ENCODE measurements at regions not wholly inside any gene's neighbourhood (a gene's known extent, or its start where the extent isn't known, plus 50 kb on each side); places are given as distances from the start of the nearest gene placed in this dataset.

DNA sequence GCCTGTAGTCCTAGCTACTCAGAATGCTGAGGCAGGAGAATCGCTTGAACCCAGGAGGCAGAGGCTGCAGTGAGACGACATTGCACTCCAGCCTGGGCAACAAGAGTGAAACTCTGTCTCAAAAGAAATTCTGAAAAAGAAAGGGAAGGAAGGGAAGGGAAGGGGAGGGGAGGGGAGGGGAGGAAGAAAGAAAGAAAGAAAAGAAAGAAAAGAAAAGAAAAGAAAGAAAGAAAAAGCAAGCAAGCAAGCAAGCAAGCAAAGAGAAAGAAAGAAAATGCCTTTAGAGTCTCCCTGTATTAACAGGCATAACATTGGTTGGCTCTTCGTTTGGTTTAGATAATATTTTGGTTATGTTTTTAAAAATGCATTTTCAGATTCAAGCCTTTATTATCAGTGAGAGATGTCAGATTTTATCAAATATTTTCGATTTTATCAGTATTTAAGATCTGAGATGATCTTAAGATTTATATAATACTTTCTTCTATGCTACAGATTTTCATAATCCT lies 281.1 kb downstream of the NPIPA8 start:
- no peak for DNase-seq (ENCODE audit: low spot score)

DNA sequence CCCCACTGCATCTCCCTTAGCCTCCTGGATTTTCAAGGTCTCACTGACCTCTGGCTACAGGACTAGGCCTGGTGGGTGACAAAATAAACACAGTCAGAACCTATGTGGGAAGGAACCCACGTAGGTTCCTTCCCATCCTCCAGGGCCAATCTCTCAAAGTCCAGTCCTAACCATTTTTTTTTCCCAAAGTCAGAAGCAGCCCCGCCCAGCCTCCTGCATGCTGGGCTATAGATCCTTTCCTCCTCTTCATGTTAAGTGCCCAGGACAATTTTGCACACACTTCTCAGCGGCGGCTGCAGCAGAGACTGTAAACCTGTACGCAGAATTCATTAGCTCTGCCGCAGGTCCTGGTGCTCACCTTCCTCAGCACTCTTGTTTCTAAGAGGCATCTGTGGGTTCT lies 285.8 kb downstream of the NPIPA8 start:
- no peak for DNase-seq (ENCODE audit: low spot score)

DNA sequence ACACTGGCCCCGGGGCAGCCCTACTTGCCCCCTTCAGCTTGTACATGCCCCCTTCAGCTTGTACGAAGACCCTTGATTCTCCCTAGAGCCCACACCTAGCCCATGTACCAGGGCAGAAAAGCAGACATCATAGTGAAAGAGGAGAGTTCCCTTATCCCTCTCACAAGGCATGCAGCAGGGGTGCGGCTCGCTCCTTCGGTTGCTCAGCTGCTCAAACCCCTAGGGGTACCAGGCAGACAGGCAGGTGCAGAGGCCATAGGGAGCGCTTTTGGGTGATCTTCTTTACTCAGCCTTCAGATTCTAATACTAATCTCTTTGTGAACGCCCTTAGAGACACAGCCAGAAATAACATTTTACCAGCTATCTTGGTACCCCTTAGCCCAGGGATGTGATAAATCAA lies 286.3 kb downstream of the NPIPA8 start:
- DNase-seq (ENCODE audit: low spot score) = no peak

DNA sequence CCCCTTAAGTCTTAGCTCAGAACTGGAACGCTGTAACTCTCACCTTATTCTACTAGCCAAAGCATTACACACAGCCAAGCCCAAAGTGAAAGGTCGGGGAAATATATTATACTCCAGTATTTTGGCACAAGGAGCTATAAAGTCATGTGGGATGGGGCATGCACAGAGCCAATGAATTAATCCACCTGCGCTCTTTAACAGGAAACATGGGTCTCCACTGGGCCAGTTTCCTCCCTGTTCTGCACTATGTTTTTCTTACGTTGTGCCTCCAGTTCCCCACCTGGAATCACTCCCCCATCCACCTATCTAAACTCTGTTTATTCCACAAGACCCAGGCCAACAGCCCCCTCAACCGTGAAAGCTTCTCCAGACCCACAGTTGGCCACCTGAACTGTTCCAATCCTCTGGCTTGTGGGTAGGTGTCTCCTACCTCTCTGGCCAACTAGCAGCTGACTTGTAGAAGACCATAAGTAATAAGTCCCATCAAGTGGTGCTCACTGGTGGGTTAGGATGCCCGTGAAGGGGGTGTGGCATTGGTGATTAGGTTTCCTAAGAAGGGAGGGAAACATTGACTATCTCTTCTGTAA lies 286.9 kb downstream of the NPIPA8 start:
- DNase-seq (ENCODE audit: low spot score) = no peak

DNA sequence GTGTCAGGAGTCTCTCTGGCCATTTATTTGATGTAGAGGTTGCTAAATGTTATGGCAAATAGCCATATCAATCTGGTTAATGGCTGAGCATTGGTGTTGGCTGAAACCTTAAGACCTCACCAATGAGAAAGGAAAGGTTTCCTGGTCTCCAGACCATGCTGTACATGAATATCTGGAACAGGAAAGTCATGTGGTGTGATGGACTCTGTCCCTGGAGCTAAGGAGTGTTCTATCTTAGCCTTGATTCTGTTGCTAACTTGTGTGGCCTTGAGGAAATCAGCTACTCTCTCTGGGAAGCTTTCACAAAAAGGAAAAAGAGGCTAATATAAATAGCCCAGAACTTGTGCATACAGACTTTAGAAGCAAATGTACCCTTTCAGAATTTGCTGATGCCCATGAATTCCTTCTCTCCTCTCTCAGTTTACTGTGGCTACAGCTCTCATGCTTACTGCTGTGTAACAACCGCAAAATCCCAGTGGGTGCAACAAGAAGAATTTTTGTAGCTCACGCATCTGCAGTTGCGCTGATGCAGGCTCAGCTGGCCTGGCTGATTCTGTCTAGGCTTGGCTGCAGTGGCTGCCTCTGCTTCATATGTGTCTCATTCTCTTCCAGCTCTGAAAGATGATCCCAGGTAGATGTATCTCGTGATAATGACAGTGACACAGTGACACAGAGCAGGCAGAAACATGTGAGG lies 287.5 kb downstream of the NPIPA8 start:
- DNase-seq (ENCODE audit: low spot score) = no peak

DNA sequence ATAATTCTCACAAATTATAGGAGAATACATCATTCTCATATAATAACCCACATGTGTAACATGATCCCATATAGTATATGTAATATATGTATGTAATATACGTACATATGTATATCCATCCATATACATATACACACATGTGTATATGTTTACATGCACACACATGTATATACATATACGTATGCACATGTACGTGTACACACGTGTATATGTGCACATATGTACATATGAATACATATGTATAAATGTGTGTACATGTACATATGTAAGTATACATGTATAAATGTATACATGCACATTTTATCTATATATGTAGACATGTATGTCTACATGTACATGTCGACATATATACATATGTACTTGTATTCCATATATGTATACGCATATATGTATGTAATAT lies 288.8 kb downstream of the NPIPA8 start:
- no peak for DNase-seq (ENCODE audit: low spot score)

DNA sequence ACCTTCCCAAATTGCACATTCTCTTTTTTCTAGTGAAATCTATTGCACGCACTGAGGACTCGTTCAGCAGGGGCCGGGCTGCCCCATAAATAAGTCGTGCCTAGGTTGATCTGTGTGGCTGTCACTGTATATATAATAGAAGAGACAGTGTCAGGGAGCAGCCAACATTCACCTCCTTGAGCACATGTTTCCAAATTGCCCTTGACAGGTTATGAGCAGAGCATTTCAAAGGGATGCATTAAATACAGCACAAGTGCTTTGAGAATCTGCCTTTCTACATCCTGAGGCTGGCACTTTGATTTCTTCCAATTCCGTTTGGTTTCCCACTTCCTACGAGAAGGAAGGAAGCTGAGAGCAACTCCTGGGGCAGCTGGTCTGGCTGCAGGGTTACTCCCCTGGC lies 291.2 kb downstream of the NPIPA8 start:
- no peak for DNase-seq (ENCODE audit: low spot score)

DNA sequence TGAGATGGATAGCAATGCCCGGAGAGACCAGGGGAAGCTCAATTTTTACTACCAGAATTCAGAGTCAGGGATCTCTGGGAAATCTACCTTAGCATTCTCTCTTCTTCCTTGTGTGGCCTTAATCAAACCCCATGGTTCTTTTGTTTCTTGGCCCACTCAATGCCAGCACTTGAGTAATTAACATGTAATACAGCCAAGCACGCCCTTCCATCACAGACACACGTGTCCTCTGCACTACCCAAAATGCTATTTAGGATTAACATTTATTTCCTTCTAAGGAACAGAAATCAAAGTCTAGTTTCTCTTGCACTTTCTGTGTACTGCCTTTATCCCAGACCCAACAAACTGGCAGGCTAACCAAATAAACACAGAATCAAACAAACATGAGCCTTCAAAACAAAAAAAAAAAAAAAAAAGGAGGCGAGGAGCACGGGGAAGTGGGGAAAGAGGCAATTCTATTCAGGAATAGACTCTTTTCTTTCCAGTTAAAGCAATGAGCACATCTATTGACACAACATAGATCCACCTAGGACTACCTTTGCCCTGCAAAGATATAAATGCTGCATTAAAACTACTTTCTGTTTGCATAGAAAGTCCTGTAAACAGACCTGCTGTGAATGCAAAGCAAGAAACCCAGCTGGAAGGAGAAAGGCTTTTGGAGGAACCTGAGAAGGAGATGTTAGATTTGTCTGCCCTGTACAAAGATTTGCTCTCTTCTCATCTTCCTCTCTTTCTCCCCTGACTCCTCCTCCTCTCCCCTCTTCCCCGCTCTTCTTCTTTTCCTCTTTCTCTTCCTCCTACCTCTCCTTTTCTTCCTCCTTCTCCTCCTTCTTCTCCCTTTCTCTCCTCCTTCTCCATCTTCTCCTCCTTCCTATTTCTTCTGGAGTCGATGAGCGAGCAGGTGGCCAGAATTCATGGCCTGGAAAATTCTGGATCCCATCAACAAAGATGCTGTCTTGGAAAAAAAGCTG lies 294.4 kb downstream of the NPIPA8 start:
- no peak for DNase-seq (ENCODE audit: low spot score)

DNA sequence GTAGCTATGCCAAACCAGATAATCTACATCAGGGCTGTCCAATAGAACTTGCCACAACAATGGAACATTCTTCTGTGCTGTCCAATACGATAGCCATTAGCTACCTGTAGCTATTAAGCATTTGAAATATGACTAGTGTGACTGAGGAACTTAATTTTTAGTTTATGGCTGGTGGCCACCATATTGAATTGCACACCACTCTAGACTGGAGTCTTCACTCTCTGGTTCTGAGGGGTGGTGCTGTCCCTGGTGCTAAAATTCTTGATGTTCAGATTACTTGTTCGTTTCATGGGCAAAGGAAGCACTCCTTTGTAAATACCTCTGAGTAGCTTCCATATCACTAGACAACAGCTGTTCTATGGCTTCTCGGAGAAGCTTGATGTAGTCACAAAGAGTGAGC lies 296.6 kb downstream of the NPIPA8 start:
- DNase-seq (ENCODE audit: low spot score) = no peak

DNA sequence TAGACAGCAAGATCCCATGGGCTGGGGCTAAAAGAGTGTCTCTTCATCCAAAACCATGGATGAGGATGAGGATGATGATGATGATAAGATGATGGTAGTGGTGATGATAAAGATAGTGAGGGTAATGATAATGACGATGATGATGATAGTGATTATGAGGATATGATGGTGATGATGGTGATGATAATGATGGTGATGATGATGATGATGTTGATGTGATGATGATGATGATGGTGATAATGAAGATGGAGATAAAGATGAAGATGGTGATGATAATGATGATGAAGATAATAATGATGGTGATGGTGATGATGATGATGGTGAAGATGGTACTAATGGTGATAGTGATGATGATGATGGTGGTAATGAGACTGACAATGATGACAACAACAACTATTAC lies 299.5 kb downstream of the NPIPA8 start:
- no peak for DNase-seq (ENCODE audit: low spot score)

DNA sequence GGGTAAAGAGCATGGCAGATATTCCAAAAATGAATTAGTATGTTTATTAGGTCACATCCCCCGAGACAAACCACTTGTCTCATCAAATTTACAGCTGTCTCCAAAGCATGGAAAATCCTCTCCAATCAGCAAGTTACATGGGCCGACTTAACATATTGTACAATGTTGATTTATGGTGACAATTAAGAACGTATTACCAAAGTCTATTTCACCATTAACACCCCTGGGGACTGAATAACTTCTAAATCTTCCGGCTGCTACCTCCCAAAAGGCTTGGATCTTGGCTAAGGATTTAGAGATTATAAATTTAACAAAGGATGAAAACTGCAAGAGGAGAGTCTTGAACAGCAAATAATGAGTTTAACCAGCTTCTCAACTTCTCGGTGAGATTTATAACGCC lies 311.9 kb downstream of the NPIPA8 start:
- DNase-seq (ENCODE audit: low spot score) = no peak

DNA sequence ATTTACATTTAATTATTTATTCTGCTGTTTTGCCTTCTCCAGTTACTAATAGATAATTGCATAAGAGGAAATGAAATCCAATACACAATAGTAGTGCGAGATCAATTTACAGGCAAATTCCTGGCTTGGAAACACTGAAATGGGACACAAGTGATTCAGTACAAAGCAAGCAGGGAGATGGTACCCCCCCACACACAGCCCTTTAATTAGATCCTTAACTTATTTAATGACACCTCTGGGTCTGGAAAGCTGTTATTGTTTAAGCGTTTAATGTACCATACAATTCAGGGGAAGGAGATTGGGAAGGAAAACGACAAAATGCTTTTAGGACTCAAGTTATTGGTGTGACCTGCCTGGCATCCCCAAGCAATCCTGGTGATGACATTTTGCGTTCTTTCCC lies 318.2 kb downstream of the NPIPA8 start:
- DNase-seq (ENCODE audit: low spot score) = no peak

DNA sequence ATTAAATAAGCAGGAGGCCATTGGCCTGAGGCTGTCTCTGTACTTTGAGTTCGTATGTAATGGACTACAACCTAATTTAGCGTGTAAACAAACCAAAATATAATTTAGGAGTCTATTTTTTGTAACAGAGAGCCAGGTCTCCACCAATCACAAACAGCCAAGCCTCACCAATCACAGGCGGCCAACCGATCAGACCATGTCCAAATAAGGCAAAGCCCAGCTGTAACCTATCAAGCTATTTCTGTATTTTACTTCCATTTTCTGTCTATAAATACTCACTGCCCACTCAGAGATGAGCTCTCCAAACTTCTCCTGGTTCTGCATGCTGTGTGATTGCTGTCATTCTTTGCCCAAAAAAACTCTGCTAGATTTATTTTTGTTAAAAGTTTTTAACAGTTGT lies 322.7 kb downstream of the NPIPA8 start:
- DNase-seq (ENCODE audit: low spot score) = no peak

DNA sequence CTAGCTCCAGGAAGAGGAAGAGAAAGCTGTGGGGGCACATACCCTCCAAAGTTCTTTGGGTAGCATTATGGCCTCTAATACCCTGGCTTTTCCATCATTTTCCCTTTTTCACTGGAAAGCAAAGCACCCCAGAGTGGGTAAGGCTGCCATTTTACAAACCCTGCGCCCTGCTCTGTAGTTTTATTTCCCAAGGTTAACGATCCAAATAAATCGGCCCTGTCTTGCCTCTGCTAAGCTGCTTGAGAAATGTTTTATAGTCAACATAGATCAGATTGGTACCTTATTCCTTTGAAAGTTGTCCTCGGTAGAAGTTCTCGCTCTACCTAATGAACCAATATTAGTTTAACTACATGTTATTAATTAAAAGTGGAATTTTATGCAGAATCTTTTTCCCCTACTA lies 328.2 kb downstream of the NPIPA8 start:
- no peak for DNase-seq (ENCODE audit: low spot score)

DNA sequence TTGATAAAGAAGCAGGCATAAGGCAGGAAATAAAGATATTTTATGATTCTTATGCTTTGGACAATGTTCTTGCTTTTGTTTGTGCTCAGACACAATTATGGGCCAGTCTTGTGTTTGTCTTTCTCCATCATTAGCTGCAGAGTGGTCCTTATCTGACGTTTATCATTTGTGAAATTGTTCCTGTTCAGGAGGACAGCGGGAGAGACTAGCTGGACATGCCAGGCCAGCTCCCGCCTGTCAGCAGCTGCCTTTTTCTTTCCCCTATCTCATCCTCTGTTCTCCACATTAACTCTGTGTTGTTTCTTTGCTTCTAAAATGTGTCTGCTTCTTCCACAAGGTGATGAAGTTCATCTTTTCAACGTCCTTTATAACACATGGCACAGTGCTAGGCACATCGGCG lies 333.5 kb downstream of the NPIPA8 start:
- DNase-seq (ENCODE audit: low spot score) = no peak

DNA sequence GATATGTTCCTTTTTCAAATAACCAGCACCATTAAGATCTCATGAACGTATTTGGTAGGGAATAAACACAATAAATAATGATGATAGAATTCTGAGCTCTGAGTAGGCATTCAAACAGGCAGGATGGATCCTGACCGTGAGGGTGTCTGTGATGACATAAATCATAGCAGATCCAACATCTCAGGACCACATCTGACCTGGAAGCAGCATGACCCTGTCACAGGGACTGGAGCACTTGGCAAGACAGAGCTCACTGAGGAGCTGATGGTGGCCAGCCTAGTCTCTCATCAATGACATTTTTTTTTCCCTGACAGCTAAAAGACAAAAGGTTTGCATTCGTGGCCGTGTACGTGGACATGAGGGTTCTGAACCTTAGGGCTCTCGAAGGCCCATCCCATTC lies 337.5 kb downstream of the NPIPA8 start:
- DNase-seq (ENCODE audit: low spot score) = no peak

DNA sequence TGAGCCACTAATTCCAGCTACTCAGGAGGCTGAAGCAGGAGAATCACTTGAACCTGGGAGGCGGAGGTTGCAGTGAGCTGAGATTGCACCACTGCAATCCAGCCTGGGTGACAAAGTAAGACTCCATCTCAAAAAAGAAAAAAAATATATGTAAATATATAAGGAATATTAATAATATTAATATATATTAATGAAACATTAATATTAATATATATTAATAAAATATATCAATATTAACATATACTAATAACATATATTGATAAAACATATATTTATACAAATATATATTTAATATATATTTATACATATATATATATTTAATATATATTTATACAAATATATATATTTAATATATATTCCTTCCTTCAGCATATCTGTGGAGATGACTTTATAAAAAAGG lies 338.0 kb downstream of the NPIPA8 start:
- DNase-seq (ENCODE audit: low spot score) = no peak

DNA sequence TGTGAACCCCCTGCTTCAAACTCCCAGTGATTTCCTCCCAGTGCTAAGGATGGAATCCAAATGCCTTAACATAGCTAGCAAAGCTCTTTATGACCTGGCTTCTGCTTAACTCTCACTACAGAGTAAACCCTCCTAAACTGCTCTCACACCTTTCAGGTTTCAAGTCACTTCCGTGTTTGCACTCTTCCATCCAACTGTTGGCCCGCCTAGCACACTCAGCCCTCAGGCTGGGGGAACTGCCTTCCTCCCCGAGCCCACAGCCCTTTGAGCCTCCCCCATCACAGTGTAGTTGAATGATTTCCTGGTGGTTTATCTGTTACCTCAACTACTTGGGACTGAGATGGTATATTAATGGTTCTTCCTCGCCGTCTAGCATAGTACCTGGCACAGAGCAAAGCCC lies 342.5 kb downstream of the NPIPA8 start:
- no peak for DNase-seq (ENCODE audit: low spot score)

DNA sequence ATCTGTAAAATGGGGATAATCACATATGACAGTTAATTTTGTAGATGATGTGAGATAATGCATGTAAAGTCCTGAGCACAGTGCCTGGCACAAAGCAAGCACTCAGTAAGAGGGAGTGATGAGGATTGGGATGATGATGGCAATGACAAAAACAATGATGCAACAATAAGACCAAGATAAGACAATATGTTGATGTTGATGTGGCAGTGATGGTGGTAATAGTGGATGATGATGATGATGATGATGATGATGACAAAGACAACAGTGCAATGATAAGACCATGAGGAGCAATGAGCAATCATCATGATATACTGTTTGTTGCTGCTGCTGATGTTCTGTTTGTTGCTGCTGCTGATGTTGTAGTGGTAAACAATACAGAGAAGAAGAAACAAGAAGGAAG lies 344.1 kb downstream of the NPIPA8 start:
- DNase-seq (ENCODE audit: low spot score) = no peak

DNA sequence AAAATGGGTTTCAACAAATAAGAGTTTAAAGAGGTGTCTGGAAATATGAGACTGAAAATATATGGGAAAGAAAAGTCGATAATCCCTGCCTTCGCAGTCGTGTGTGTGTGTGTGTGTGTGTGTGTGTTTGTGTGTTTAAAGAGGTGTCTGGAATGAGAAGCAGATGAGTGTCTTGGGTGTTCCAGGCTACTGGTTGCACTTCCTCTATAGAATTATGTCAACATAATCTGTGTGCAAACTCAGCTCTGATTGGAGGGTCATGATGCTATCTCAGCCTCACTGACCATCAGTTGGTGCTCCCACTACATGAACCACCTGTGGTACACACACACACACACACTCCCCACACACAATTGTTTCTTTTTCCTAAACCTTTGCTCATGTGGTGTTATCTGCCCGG lies 347.3 kb downstream of the NPIPA8 start:
- no peak for DNase-seq (ENCODE audit: low spot score)

DNA sequence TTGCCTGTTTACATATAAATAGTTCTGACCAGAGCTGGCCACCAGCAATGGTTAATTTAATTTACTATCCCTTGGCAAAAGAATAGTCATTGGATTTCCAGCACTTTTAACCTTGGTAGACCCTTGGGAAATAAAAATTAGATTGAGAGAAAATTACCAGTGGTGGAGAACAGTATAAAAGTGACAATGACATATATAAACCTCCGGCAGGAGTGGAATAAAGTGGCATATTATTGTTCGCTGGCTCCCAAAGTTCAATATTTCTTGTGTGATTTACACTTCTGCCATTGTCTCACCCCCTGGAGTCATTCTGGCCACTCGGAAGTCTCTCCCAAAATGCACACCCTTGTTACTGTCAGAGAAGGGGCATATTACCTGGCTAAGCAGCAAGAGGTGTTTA lies 347.7 kb downstream of the NPIPA8 start:
- no peak for DNase-seq (ENCODE audit: low spot score)

DNA sequence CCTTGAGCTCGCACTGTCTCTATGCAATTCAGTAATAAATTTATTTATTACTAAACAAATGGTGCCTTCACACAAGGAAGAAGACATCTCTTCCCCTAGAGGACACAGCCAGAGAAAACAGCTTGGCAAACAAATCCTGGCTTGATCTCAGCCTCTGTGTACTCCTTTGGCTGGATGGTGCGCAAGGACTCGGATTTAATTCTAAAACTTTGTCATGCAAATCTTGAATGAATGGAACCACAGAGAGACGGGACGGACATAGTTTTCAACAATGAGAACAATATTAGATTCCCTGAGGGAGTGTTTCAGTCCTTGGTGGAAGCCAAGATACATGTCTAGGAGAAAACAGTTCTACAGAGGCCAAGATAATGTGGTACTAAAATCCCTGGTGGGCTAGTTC lies 349.5 kb downstream of the NPIPA8 start:
- DNase-seq (ENCODE audit: low spot score) = no peak

DNA sequence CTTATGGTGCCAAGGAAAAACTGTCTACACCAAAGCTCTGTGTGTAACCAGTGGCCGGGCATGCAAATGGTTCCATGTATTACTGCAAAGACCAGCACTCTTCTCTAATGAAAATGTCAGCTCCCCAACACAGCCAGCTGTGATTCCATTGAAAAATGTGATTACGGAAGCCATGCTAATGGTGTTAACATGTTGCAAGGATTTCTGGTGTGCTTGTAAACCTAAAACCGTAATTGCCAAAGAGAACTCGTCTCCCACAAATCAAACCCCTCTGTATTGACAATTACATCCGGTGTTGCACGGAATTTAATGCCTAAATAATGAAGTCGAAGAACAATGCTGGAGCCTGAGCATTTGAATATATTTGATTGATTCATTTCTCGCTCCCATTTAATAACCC lies 351.7 kb downstream of the NPIPA8 start:
- no peak for DNase-seq (ENCODE audit: low spot score)

All from COLO829 (cell line).